HFF-Myc (cell line): ENCODE measurements at regions not wholly inside any gene's neighbourhood (a gene's known extent, or its start where the extent isn't known, plus 50 kb on each side); places are given as distances from the start of the nearest gene placed in this dataset.

Experiments
- DNase-seq: peaks from one replicate; pipeline ENCODE4 v3.0.0-alpha.2; 2011; ENCODE audit warnings: low read depth; ENCODE audit errors: extremely low read depth
- H3K4me3 ChIP-seq: replicated peaks from 2 replicates; pipeline ENCODE4 v1.5.1; 2011; ENCODE audit warnings: low read depth, mild to moderate bottlenecking, control low read depth, low read length
- CTCF ChIP-seq: IDR thresholded peaks from 2 replicates; pipeline ENCODE4 v1.5.1; 2012; ENCODE audit warnings: mild to moderate bottlenecking, low read depth, low read length, control low read depth; ENCODE audit errors: missing control alignments

GRCh38 chr6:43956478-43956877, 170.8 kb downstream of the MRPL14 start:
- H3K4me3 ChIP-seq, result no peak overlapping the region
- no peak for TF ChIP-seq CTCF
- no peak for DNase-seq

GRCh38 chr6:43954311-43955131, 172.7 kb downstream of the MRPL14 start:
- H3K4me3 ChIP-seq, result no peak overlapping the region
- TF ChIP-seq CTCF, result no peak
- DNase-seq, result no peak

GRCh38 chr6:43953794-43954310, 173.4 kb downstream of the MRPL14 start:
- no peak for DNase-seq
- H3K4me3 ChIP-seq, result no peak overlapping the region
- peak; percentile 33 for TF ChIP-seq CTCF

GRCh38 chr6:43953256-43953655, 174.0 kb downstream of the MRPL14 start:
- no peak overlapping the region for H3K4me3 ChIP-seq
- TF ChIP-seq CTCF, result no peak
- no peak for DNase-seq

GRCh38 chr6:43952746-43953145, 174.5 kb downstream of the MRPL14 start:
- no peak for DNase-seq
- TF ChIP-seq CTCF, result peak; percentile 38
- H3K4me3 ChIP-seq, result no peak overlapping the region

- DNase-seq, result no peak
- H3K4me3 ChIP-seq, result no peak overlapping the region
- TF ChIP-seq CTCF, result no peak
Measured at GRCh38 chr6:43951756-43952675, 175.2 kb downstream of the MRPL14 start.
